ENCODE measurements at regions not wholly inside any gene's neighbourhood (a gene's known extent, or its start where the extent isn't known, plus 50 kb on each side); places are given as distances from the start of the nearest gene placed in this dataset.

DNA sequence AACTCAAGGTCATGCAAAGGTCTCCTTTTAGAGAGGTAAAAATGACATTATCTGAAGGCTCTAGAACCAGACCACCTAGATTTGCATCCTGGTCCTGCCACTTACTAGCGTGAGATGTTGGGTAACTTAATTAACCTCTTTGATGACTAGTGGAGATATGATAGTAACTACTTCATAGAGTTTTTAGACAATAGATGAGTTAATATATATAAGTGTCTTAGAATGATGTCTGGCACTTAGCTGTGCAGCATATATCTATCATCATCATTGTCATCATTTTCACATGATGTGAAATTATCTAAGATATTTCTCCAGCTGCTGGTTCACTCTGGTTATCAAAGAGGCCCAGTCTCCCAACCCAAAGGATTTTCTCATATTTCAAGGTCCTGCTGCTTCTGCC, 126.1 kb upstream of the DCLK2 start:
- no peak for ATAC-seq (ENCODE audit: low read depth)
- DNase-seq (ENCODE audit: low spot score in 2 of 2) = no peak
- Mint-ChIP-seq H3K4me3 (no peak overlapping the region), H3K27me3 (peaks cover 2% of the 10 kb centered on the region), H3K36me3 (no peaks in the 10 kb centered on the region), H3K9me3 (no peaks in the 10 kb centered on the region), H3K4me1 (peaks cover 2% of the 10 kb centered on the region), H3K27ac (no peak overlapping the region)

- peaks cover 2% of the 10 kb centered on the region for H3K27me3 Mint-ChIP-seq
- ATAC-seq (ENCODE audit: low read depth) = no peak
- H3K27ac Mint-ChIP-seq = no peak overlapping the region
- peaks cover 2% of the 10 kb centered on the region for H3K4me1 Mint-ChIP-seq
- H3K36me3 Mint-ChIP-seq = no peaks in the 10 kb centered on the region
- H3K4me3 Mint-ChIP-seq = no peak overlapping the region
- no peak for DNase-seq (ENCODE audit: low spot score in 2 of 2)
- no peaks in the 10 kb centered on the region for H3K9me3 Mint-ChIP-seq
Measured at GRCh38 chr4:149952716-149953115, 125.5 kb upstream of the DCLK2 start.

DNA sequence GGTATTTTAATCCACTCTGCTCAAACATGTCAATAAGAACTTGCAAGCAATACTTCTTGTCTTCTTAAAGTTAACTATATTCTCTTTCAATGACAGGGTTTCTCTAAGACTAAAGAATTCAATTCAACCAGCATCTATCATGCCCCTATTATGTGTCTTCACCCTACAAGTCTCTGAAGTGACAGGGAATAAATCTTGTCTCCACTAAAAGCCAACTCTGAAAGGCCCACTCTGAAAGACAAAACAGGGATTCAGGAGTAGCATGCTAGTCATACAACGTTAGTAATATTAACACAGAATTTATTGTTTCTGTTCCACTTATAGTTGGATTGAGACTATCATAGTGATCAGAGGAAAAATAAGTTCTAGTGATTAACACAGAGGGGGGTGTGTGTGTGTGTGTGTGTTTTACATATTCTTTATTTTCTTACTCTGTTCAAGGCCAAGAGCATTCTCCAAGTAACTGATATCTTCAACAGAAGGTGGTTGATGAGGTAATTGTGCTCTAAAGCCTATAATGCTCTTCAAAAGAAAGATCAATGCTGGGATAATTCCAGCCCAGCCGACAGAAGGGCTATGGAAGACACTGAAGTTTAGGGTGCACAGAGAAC, 122.4 kb upstream of the DCLK2 start:
- H3K4me3 Mint-ChIP-seq = no peak overlapping the region
- peaks cover 3% of the 10 kb centered on the region for H3K27me3 Mint-ChIP-seq
- no peaks in the 10 kb centered on the region for H3K9me3 Mint-ChIP-seq
- H3K4me1 Mint-ChIP-seq = no peaks in the 10 kb centered on the region
- H3K27ac Mint-ChIP-seq = no peak overlapping the region
- ATAC-seq (ENCODE audit: low read depth) = no peak
- DNase-seq (ENCODE audit: low spot score in 2 of 2) = no peak
- H3K36me3 Mint-ChIP-seq = no peaks in the 10 kb centered on the region

DNA sequence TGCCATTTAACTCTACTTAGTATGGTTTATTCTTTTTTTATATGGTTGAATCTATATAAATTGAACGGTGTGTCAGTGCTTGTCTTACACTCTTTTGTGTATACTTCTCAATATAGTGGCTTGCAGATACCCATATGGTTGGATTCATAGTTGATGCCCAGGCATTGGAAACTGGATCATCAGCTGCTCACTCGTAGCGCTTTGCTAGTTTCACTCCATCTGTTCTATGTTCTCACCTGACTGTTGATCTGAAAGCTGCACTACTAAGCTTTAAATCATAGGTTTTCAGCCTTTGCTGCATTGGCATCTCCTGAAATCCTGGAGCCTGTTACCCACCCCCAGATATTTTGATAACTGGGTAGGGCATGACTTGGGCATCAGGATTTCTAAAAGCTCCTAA, 121.6 kb upstream of the DCLK2 start:
- no peaks in the 10 kb centered on the region for H3K4me1 Mint-ChIP-seq
- H3K4me3 Mint-ChIP-seq = no peak overlapping the region
- H3K36me3 Mint-ChIP-seq = no peaks in the 10 kb centered on the region
- ATAC-seq (ENCODE audit: low read depth) = no peak
- peaks cover 3% of the 10 kb centered on the region for H3K27me3 Mint-ChIP-seq
- H3K9me3 Mint-ChIP-seq = no peaks in the 10 kb centered on the region
- no peak for DNase-seq (ENCODE audit: low spot score in 2 of 2)
- H3K27ac Mint-ChIP-seq = no peak overlapping the region

GRCh38 chr4:149961876-149962597, 116.2 kb upstream of the DCLK2 start:
- Mint-ChIP-seq H3K4me3 (no peak overlapping the region), H3K27ac (no peak overlapping the region), H3K9me3 (no peaks in the 10 kb centered on the region), H3K4me1 (no peaks in the 10 kb centered on the region), H3K36me3 (no peaks in the 10 kb centered on the region), H3K27me3 (peaks cover 4% of the 10 kb centered on the region)
- no peak for DNase-seq (ENCODE audit: low spot score in 2 of 2)
- no peak for ATAC-seq (ENCODE audit: low read depth)

DNA sequence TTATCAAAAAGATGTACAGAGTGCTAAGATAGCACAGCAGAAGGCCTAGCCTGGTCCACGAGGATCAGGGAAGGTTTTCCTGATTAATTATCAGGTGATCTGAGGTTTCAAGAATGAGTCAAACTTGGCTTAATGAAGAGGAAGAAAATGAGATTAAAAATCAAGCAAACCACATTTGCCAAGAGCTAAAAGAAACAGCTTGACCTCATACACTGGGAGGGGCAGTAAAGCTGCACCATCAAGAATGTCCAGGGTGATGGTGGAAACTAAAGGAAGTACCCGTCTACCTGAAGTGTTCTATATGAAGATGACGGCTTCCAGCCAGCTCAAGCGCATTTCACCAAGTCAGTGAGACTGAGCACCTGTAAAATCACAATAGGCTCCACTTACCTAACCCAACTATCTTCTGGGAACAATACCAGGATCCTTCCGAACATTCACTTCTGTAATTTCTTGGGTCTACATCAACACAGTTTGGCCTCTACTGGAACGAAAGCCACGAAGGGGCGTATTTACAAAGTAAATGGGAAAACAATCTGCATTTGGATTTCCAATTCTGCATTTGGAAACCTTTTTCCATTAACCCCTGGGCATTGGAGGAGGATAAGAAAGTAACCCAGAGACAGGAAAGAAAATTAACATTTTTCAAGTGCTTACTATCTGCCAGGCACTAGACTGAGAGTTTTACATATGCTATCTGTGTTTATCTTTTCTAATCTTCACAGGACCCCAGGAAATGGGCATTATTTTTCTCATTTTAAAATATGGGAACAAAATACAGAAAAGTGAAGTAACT, 114.0 kb upstream of the DCLK2 start:
- Mint-ChIP-seq H3K4me1 (no peaks in the 10 kb centered on the region), H3K36me3 (no peaks in the 10 kb centered on the region), H3K4me3 (no peak overlapping the region), H3K27me3 (peaks cover 3% of the 10 kb centered on the region), H3K27ac (no peak overlapping the region), H3K9me3 (no peaks in the 10 kb centered on the region)
- no peak for DNase-seq (ENCODE audit: low spot score in 2 of 2)
- no peak for ATAC-seq (ENCODE audit: low read depth)

- DNase-seq (ENCODE audit: low spot score in 2 of 2) (no peak), ATAC-seq (ENCODE audit: low read depth) (no peak)
- H3K4me1 Mint-ChIP-seq = no peaks in the 10 kb centered on the region
- H3K27ac Mint-ChIP-seq = no peak overlapping the region
- peaks cover 3% of the 10 kb centered on the region for H3K27me3 Mint-ChIP-seq
- no peaks in the 10 kb centered on the region for H3K9me3 Mint-ChIP-seq
- no peak overlapping the region for H3K4me3 Mint-ChIP-seq
- H3K36me3 Mint-ChIP-seq = no peaks in the 10 kb centered on the region
Measured at GRCh38 chr4:149965206-149965605, 113.0 kb upstream of the DCLK2 start.

- H3K4me1 Mint-ChIP-seq = no peaks in the 10 kb centered on the region
- no peaks in the 10 kb centered on the region for H3K9me3 Mint-ChIP-seq
- H3K36me3 Mint-ChIP-seq = no peaks in the 10 kb centered on the region
- DNase-seq (ENCODE audit: low spot score in 2 of 2) (no peak), ATAC-seq (ENCODE audit: low read depth) (no peak)
- no peak overlapping the region for H3K27ac Mint-ChIP-seq
- H3K27me3 Mint-ChIP-seq = peaks cover 6% of the 10 kb centered on the region
- no peak overlapping the region for H3K4me3 Mint-ChIP-seq
Measured at GRCh38 chr4:149972407-149972806, 105.8 kb upstream of the DCLK2 start.

GRCh38 chr4:149973181-149973580, 105.1 kb upstream of the DCLK2 start:
- H3K4me3 Mint-ChIP-seq = no peak overlapping the region

GRCh38 chr4:149975172-149975571, 103.1 kb upstream of the DCLK2 start:
- Mint-ChIP-seq H3K9me3 (no peaks in the 10 kb centered on the region), H3K36me3 (no peaks in the 10 kb centered on the region), H3K27me3 (peaks cover 9% of the 10 kb centered on the region), H3K4me1 (no peaks in the 10 kb centered on the region), H3K4me3 (no peak overlapping the region), H3K27ac (no peak overlapping the region)
- ATAC-seq (ENCODE audit: low read depth) (no peak), DNase-seq (ENCODE audit: low spot score in 2 of 2) (no peak)

More at GRCh38 chr4:149973181-149973580, 105.1 kb upstream of the DCLK2 start:
- Mint-ChIP-seq H3K27me3 (peaks cover 6% of the 10 kb centered on the region), H3K36me3 (no peaks in the 10 kb centered on the region), H3K27ac (no peak overlapping the region), H3K4me1 (no peaks in the 10 kb centered on the region), H3K9me3 (no peaks in the 10 kb centered on the region)
- no peak for DNase-seq (ENCODE audit: low spot score in 2 of 2)
- ATAC-seq (ENCODE audit: low read depth) = no peak

DNA sequence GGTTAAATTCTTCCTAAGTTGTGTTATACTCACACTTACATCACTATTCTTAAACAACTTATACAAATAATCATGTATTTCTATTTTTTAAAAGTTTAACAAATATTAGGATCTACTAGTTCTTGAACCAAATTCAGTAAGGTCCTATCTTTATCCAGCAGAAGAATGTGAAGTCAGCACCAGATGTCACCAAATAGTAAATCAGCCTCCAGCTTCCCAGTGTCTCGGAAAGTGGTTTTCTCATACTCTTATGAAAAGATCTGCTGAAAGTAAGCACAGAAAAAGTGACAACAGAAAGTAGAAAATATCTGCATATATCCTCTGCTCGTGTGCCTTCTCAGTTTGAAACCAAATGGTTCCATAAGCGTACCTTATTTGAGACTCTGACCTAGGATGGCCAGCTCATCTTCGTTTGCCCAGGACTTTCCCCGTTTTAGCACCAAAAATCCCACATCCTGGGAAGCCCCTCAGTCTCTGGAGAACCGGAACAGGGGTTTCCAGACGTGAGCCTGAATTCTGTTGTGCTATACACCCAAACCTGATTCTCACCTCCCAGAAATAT, 98.0 kb upstream of the DCLK2 start:
- Mint-ChIP-seq H3K4me3 (no peak overlapping the region), H3K36me3 (no peaks in the 10 kb centered on the region), H3K27me3 (peaks cover 7% of the 10 kb centered on the region), H3K9me3 (peaks cover 3% of the 10 kb centered on the region), H3K4me1 (peaks cover 4% of the 10 kb centered on the region), H3K27ac (no peak overlapping the region)
- no peak for DNase-seq (ENCODE audit: low spot score in 2 of 2)
- ATAC-seq (ENCODE audit: low read depth) = no peak

DNA sequence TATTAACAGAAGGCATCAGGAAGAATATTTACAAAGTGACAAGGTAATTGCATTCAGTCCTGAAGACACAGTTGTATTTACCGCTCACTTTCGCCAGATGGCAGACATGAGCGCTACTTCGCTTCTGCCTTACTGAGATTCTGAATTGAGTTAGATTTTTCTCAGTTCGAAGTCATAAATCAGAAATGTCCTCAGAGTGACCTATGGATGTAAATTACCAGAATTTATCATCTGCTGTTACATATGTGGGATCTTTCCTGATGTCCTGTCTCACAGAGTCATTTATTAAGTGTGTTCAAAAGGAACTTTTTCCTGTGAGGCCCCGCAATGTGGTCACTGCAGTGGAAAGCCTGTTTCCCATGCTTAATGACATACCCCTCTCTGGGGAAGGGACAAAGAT, 97.3 kb upstream of the DCLK2 start:
- Mint-ChIP-seq H3K27ac (no peak overlapping the region), H3K4me1 (peaks cover 4% of the 10 kb centered on the region), H3K36me3 (no peaks in the 10 kb centered on the region), H3K4me3 (no peak overlapping the region), H3K27me3 (peaks cover 7% of the 10 kb centered on the region), H3K9me3 (peaks cover 3% of the 10 kb centered on the region)
- ATAC-seq (ENCODE audit: low read depth) = peak; percentile 56
- peak; percentile 21 to 40 for DNase-seq (ENCODE audit: low spot score in 2 of 2)

DNA sequence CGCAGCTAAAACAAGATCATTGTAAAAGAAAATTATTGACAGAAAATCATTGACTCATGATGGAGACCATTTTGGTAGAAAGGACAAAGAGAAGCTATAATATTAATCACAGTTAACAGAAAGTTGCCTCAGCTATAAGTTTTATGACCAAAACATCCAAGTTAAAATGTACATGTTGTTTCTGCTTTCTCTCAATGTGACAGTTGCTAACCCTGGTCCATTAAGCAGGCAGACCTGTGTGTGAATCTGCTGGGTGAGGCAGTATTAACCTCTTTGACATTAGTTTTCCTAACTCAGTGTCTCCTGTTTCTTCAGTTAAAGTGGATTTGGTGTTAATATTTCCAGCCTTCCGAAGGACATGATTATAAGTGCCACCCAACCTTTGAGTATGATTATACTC, 94.8 kb upstream of the DCLK2 start:
- no peak overlapping the region for H3K27ac Mint-ChIP-seq
- ATAC-seq (ENCODE audit: low read depth) = no peak
- peaks cover 4% of the 10 kb centered on the region for H3K4me1 Mint-ChIP-seq
- H3K4me3 Mint-ChIP-seq = no peak overlapping the region
- H3K27me3 Mint-ChIP-seq = peaks cover 7% of the 10 kb centered on the region
- DNase-seq (ENCODE audit: low spot score in 2 of 2) = no peak
- no peaks in the 10 kb centered on the region for H3K36me3 Mint-ChIP-seq
- H3K9me3 Mint-ChIP-seq = peaks cover 3% of the 10 kb centered on the region

- ATAC-seq (ENCODE audit: low read depth) = no peak
- H3K9me3 Mint-ChIP-seq = peaks cover 3% of the 10 kb centered on the region
- H3K27me3 Mint-ChIP-seq = peaks cover 7% of the 10 kb centered on the region
- no peaks in the 10 kb centered on the region for H3K36me3 Mint-ChIP-seq
- peaks cover 4% of the 10 kb centered on the region for H3K4me1 Mint-ChIP-seq
- H3K27ac Mint-ChIP-seq = no peak overlapping the region
- no peak for DNase-seq (ENCODE audit: low spot score in 2 of 2)
- H3K4me3 Mint-ChIP-seq = no peak overlapping the region
Measured at GRCh38 chr4:149983931-149984330, 94.3 kb upstream of the DCLK2 start.
